ENCODE measurements at regions not wholly inside any gene's neighbourhood (a gene's known extent, or its start where the extent isn't known, plus 50 kb on each side); places are given as distances from the start of the nearest gene placed in this dataset.

- 54 to 64% methylated on average over 5 of the region's 5 CpGs for WGBS, 2 donors
- Histone ChIP-seq H3K4me3 (ENCODE audit: low read depth in 1 of 2, low read length in 2 of 2) (no peak overlapping the region), H3K27me3 (ENCODE audit: control insufficient read depth in 1 of 2, insufficient read depth in 2 of 2, low read length in 2 of 2) (no peaks in the 10 kb centered on the region), H3K9me3 (ENCODE audit: control insufficient read depth in 2 of 2, insufficient read depth in 1 of 2, low read depth in 1 of 2, low read length in 1 of 2) (no peaks in the 10 kb centered on the region), H3K36me3 (ENCODE audit: control insufficient read depth in 2 of 2, insufficient read depth in 2 of 2, low read length in 1 of 2) (no peaks in the 10 kb centered on the region), H3K4me1 (ENCODE audit: control insufficient read depth in 2 of 2, insufficient read depth in 2 of 2, low read length in 1 of 2) (no peaks in the 10 kb centered on the region), H3K27ac (ENCODE audit: low read depth in 2 of 2, low read length in 1 of 2) (no peak overlapping the region)
These were observed 214.7 kb upstream of the TBX20 start for GRCh38 chr7:35468606-35469005.

GRCh38 chr7:35467456-35467978, 213.6 kb upstream of the TBX20 start:
- Histone ChIP-seq H3K4me3 (ENCODE audit: low read depth in 1 of 2, low read length in 2 of 2) (no peak overlapping the region), H3K9me3 (ENCODE audit: control insufficient read depth in 2 of 2, insufficient read depth in 1 of 2, low read depth in 1 of 2, low read length in 1 of 2) (no peaks in the 10 kb centered on the region)
- 63 to 65% methylated on average over 3 of the region's 3 CpGs for WGBS, 2 donors

DNA sequence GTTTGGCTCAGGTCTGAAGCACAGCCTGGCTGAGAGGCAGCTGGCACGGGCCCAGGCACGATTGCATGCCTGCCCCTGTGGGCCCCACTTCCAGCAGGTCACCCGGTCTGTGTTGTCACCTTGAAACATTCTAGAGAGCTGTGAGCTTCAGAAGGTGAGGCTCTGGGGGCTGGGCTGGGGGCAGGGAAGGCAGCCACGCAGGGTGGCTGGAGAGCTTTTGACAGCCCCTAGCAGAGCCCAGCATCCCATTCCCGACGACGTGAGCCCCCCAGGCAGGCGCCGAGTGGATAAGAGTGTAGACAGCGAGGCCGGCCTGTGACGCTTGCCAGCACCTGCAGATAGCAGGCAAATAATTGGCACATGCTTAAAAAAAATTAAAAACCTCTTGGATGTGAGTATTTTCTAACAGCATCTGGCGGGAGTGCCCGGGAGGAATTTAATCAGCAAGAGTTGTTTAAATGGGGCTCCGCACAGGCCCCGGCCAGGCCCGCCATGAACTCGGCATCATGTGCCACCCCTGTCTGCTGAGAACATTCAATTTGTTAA, 212.0 kb upstream of the TBX20 start:
- Histone ChIP-seq H3K27me3 (ENCODE audit: control insufficient read depth in 1 of 2, insufficient read depth in 2 of 2, low read length in 2 of 2) (no peaks in the 10 kb centered on the region), H3K4me1 (ENCODE audit: control insufficient read depth in 2 of 2, insufficient read depth in 2 of 2, low read length in 1 of 2) (no peaks in the 10 kb centered on the region), H3K27ac (ENCODE audit: low read depth in 2 of 2, low read length in 1 of 2) (no peak overlapping the region), H3K9me3 (ENCODE audit: control insufficient read depth in 2 of 2, insufficient read depth in 1 of 2, low read depth in 1 of 2, low read length in 1 of 2) (no peaks in the 10 kb centered on the region), H3K4me3 (ENCODE audit: low read depth in 1 of 2, low read length in 2 of 2) (no peak overlapping the region), H3K36me3 (ENCODE audit: control insufficient read depth in 2 of 2, insufficient read depth in 2 of 2, low read length in 1 of 2) (no peaks in the 10 kb centered on the region)
- 47% methylated on average over 18 of the region's 18 CpGs for WGBS, 2 donors

More at GRCh38 chr7:35467456-35467978, 213.6 kb upstream of the TBX20 start:
- Histone ChIP-seq H3K36me3 (ENCODE audit: control insufficient read depth in 2 of 2, insufficient read depth in 2 of 2, low read length in 1 of 2) (no peaks in the 10 kb centered on the region), H3K4me1 (ENCODE audit: control insufficient read depth in 2 of 2, insufficient read depth in 2 of 2, low read length in 1 of 2) (no peaks in the 10 kb centered on the region), H3K27me3 (ENCODE audit: control insufficient read depth in 1 of 2, insufficient read depth in 2 of 2, low read length in 2 of 2) (no peaks in the 10 kb centered on the region), H3K27ac (ENCODE audit: low read depth in 2 of 2, low read length in 1 of 2) (no peak overlapping the region)

- Histone ChIP-seq H3K27me3 (ENCODE audit: control insufficient read depth in 1 of 2, insufficient read depth in 2 of 2, low read length in 2 of 2) (no peaks in the 10 kb centered on the region), H3K9me3 (ENCODE audit: control insufficient read depth in 2 of 2, insufficient read depth in 1 of 2, low read depth in 1 of 2, low read length in 1 of 2) (no peaks in the 10 kb centered on the region), H3K27ac (ENCODE audit: low read depth in 2 of 2, low read length in 1 of 2) (no peak overlapping the region), H3K4me1 (ENCODE audit: control insufficient read depth in 2 of 2, insufficient read depth in 2 of 2, low read length in 1 of 2) (no peaks in the 10 kb centered on the region), H3K4me3 (ENCODE audit: low read depth in 1 of 2, low read length in 2 of 2) (no peak overlapping the region), H3K36me3 (ENCODE audit: control insufficient read depth in 2 of 2, insufficient read depth in 2 of 2, low read length in 1 of 2) (no peaks in the 10 kb centered on the region)
- 56 to 65% methylated on average over 4 of the region's 4 CpGs for WGBS, 2 donors
These were observed 209.9 kb upstream of the TBX20 start for GRCh38 chr7:35463751-35464150.

DNA sequence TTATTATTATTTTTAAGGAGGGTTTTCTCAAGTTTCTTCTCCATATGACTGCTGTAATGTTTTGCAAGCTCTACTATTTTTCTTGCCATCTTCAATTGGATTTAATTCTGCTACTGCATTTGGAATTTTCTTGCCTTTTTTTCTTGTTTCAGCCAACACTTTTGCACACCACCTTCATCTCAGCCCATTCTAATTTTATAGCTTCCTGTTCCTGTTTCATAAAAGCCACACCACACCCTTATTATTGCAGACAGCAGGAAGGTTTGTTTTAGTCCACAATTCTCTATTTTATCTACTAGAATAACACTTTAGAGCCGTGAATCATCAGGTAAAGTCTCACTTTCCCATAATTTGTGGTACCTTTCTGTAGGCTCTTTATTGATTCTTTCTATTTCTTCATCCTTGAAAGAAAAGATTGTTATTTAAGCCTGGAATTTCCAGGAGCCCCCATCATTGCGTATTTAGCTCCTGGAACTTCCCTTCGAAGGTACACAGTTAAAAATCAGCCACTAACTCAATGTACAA, 209.3 kb upstream of the TBX20 start:
- 69 to 70% methylated on average over 3 of the region's 3 CpGs for WGBS, 2 donors
- Histone ChIP-seq H3K27me3 (ENCODE audit: control insufficient read depth in 1 of 2, insufficient read depth in 2 of 2, low read length in 2 of 2) (no peaks in the 10 kb centered on the region), H3K36me3 (ENCODE audit: control insufficient read depth in 2 of 2, insufficient read depth in 2 of 2, low read length in 1 of 2) (no peaks in the 10 kb centered on the region), H3K9me3 (ENCODE audit: control insufficient read depth in 2 of 2, insufficient read depth in 1 of 2, low read depth in 1 of 2, low read length in 1 of 2) (no peaks in the 10 kb centered on the region), H3K4me3 (ENCODE audit: low read depth in 1 of 2, low read length in 2 of 2) (no peak overlapping the region), H3K4me1 (ENCODE audit: control insufficient read depth in 2 of 2, insufficient read depth in 2 of 2, low read length in 1 of 2) (no peaks in the 10 kb centered on the region), H3K27ac (ENCODE audit: low read depth in 2 of 2, low read length in 1 of 2) (no peak overlapping the region)

- WGBS, 2 donors: 19% methylated on average over 53 to 58 of the region's 58 CpGs
- Histone ChIP-seq H3K9me3 (ENCODE audit: control insufficient read depth in 2 of 2, insufficient read depth in 1 of 2, low read depth in 1 of 2, low read length in 1 of 2) (no peaks in the 10 kb centered on the region), H3K27ac (ENCODE audit: low read depth in 2 of 2, low read length in 1 of 2) (no peak overlapping the region), H3K27me3 (ENCODE audit: control insufficient read depth in 1 of 2, insufficient read depth in 2 of 2, low read length in 2 of 2) (no peaks in the 10 kb centered on the region), H3K4me3 (ENCODE audit: low read depth in 1 of 2, low read length in 2 of 2) (no peak overlapping the region), H3K4me1 (ENCODE audit: control insufficient read depth in 2 of 2, insufficient read depth in 2 of 2, low read length in 1 of 2) (peaks cover 0 to 2% of the 10 kb centered on the region in 2 donors), H3K36me3 (ENCODE audit: control insufficient read depth in 2 of 2, insufficient read depth in 2 of 2, low read length in 1 of 2) (no peaks in the 10 kb centered on the region)
These were observed 200.9 kb upstream of the TBX20 start for GRCh38 chr7:35454575-35455385.

DNA sequence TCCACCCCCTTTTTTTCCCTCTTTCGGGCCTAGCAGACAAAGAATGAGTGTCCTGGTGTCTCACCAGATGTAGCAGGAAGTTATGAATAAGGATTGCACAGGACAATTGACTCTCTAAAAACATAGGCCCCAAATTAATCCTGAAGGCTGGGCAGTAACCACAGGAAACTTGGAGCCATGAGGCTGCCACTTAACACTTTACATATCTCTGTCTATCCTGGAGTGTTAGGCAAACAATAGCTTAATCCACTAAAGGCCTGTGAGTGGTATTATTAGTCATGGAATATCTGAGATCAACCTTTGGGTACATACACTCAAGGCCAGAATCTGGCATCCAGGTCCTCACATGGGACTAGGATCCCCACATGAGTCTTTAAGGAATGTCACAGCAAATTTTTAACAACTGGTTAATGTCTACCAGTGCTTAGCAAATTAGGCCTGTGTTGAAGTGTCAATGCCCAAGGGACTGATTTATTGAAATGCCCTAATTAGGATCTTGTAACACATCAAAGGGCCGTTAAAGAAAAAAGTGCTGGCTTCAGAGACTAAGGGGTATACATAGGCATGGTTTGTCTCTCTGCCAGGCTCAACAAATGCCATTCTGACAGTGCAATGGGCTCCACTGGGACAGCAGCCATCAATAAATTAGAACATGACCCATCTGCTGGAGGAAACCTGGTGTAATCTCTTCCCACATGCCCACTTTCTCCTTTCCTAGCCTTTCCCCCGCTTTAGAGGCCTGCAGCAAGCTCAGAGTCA, 196.7 kb upstream of the TBX20 start:
- WGBS, 2 donors: 46 to 54% methylated on average over 3 of the region's 3 CpGs
- no peaks in the 10 kb centered on the region for H3K36me3 ChIP-seq (ENCODE audit: control insufficient read depth in 2 of 2, insufficient read depth in 2 of 2, low read length in 1 of 2)
- no peak overlapping the region for H3K4me3 ChIP-seq (ENCODE audit: low read depth in 1 of 2, low read length in 2 of 2)
- H3K27me3 ChIP-seq (ENCODE audit: control insufficient read depth in 1 of 2, insufficient read depth in 2 of 2, low read length in 2 of 2): no peaks in the 10 kb centered on the region
- H3K9me3 ChIP-seq (ENCODE audit: control insufficient read depth in 2 of 2, insufficient read depth in 1 of 2, low read depth in 1 of 2, low read length in 1 of 2): no peaks in the 10 kb centered on the region
- H3K27ac ChIP-seq (ENCODE audit: low read depth in 2 of 2, low read length in 1 of 2): no peak overlapping the region
- H3K4me1 ChIP-seq (ENCODE audit: control insufficient read depth in 2 of 2, insufficient read depth in 2 of 2, low read length in 1 of 2): peaks cover 0 to 2% of the 10 kb centered on the region in 2 donors

DNA sequence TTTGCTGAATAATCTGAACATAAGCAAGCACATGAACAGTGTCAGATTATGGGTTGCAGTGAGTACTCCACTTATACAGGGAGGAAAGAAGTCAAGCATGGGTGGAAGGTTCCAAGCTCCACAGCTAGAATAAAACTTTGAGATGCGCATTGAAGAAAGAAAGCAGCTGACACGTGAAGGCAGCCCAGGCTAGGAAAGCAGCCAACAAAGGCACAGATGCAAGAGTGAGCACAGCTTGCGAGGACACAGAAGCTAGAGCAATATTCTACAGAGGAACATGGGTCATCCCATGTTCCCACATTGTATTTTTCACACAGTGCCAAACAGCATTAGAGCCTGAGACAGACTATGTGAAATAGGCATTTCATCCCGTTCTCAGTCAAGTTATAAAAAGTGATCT, 194.6 kb upstream of the TBX20 start:
- Histone ChIP-seq H3K4me1 (ENCODE audit: control insufficient read depth in 2 of 2, insufficient read depth in 2 of 2, low read length in 1 of 2) (no peaks in the 10 kb centered on the region), H3K9me3 (ENCODE audit: control insufficient read depth in 2 of 2, insufficient read depth in 1 of 2, low read depth in 1 of 2, low read length in 1 of 2) (no peaks in the 10 kb centered on the region)
- WGBS, 2 donors: 63 to 67% methylated on average over 4 of the region's 4 CpGs

GRCh38 chr7:35446091-35446490, 192.2 kb upstream of the TBX20 start:
- Histone ChIP-seq H3K9me3 (ENCODE audit: control insufficient read depth in 2 of 2, insufficient read depth in 1 of 2, low read depth in 1 of 2, low read length in 1 of 2) (no peaks in the 10 kb centered on the region), H3K27ac (ENCODE audit: low read depth in 2 of 2, low read length in 1 of 2) (no peak overlapping the region), H3K36me3 (ENCODE audit: control insufficient read depth in 2 of 2, insufficient read depth in 2 of 2, low read length in 1 of 2) (no peaks in the 10 kb centered on the region), H3K4me1 (ENCODE audit: control insufficient read depth in 2 of 2, insufficient read depth in 2 of 2, low read length in 1 of 2) (no peaks in the 10 kb centered on the region), H3K27me3 (ENCODE audit: control insufficient read depth in 1 of 2, insufficient read depth in 2 of 2, low read length in 2 of 2) (no peaks in the 10 kb centered on the region), H3K4me3 (ENCODE audit: low read depth in 1 of 2, low read length in 2 of 2) (no peak overlapping the region)
- 49 to 54% methylated on average over 6 of the region's 6 CpGs for WGBS, 2 donors

More for the DNA sequence above, 194.6 kb upstream of the TBX20 start:
- Histone ChIP-seq H3K27ac (ENCODE audit: low read depth in 2 of 2, low read length in 1 of 2) (no peak overlapping the region), H3K4me3 (ENCODE audit: low read depth in 1 of 2, low read length in 2 of 2) (no peak overlapping the region), H3K27me3 (ENCODE audit: control insufficient read depth in 1 of 2, insufficient read depth in 2 of 2, low read length in 2 of 2) (no peaks in the 10 kb centered on the region), H3K36me3 (ENCODE audit: control insufficient read depth in 2 of 2, insufficient read depth in 2 of 2, low read length in 1 of 2) (no peaks in the 10 kb centered on the region)
